SK-MEL-5 (cell line): ENCODE measurements at regions not wholly inside any gene's neighbourhood (a gene's known extent, or its start where the extent isn't known, plus 50 kb on each side); places are given as distances from the start of the nearest gene placed in this dataset.
"Not testable (repeated sequence)": the region's sequence is repeated elsewhere in the genome, so short reads cannot be mapped to it uniquely, and the experiment has no call there.

Experiments used
- DNase-seq: peaks from one replicate; pipeline ENCODE4 v3.0.0-alpha.2; 2016; ENCODE audit warnings: low read depth, low spot score
- in situ Hi-C: cut with HindIII; loops from 2 replicates; pipeline ENCODE4 v1.10.0; 2016; ENCODE audit warnings: low sequenced_read_pairs, high pct_unique_total_duplicates, low pct_unique_long_range_greater_than_20kb

GRCh38 chr3:82424031-82424339, 662.5 kb upstream of the GBE1 start:
- in situ Hi-C loops = no loop called here
- DNase-seq = no peak

- no peak for DNase-seq
- in situ Hi-C loops = no loop called here
Measured at GRCh38 chr3:82423268-82424030, 662.0 kb upstream of the GBE1 start.

DNA sequence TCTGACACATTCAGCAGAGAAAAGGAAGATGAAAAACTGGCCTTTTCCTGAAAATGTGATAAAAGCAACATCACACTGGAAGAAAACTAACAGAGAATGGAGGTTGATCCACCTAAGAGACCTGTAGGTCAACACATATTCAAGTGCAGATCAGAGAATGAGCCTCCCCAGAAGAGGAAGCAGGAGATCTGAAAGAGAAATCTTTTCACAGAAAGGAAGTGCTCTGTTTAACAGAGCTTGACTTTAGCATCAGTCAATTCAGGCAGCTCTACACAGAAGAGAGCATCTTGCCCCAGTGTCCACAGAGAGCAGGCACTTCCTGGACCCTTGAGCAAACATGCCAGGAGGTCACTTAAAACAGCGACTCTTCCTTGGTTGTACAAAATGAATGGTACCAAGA, 655.4 kb upstream of the GBE1 start:
- in situ Hi-C loops = no loop called here
- DNase-seq = no peak

- DNase-seq = no peak
- in situ Hi-C loops = no loop called here
Measured at GRCh38 chr3:82416349-82416748, 654.9 kb upstream of the GBE1 start.

DNA sequence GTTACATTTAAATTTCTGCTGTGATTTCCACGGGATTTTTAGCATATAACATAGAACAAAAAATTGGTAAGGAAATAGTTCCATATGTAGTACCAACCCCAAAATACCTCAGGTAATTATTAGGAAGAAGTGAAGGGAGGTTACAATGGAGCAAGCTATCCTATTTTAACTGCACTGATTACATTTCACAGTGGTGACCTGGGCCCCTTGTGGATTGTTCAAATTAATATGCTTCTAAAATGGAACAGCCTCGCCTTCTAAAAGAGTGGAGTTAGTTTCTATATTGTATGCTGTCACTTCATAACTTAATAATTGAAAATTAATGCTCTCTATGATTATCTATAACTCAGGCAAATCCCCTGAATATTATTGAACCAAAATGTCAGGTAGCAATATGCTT, 651.7 kb upstream of the GBE1 start:
- no peak for DNase-seq
- in situ Hi-C loops = no loop called here

GRCh38 chr3:82410366-82410765, 648.9 kb upstream of the GBE1 start:
- in situ Hi-C loops = no loop called here
- DNase-seq = no peak

GRCh38 chr3:82409842-82410241, 648.4 kb upstream of the GBE1 start:
- no peak for DNase-seq
- in situ Hi-C loops = no loop called here

GRCh38 chr3:82392203-82392775, 630.8 kb upstream of the GBE1 start:
- in situ Hi-C loops = no loop called here
- no peak for DNase-seq

GRCh38 chr3:82390868-82391267, 629.4 kb upstream of the GBE1 start:
- in situ Hi-C loops = no loop called here
- DNase-seq = no peak

- in situ Hi-C loops = no loop called here
- DNase-seq = no peak
Measured at GRCh38 chr3:82386647-82387046, 625.2 kb upstream of the GBE1 start.

GRCh38 chr3:82384181-82384580, 622.7 kb upstream of the GBE1 start:
- in situ Hi-C loops = no loop called here
- DNase-seq = no peak

GRCh38 chr3:82382831-82383230, 621.4 kb upstream of the GBE1 start:
- in situ Hi-C loops = no loop called here
- no peak for DNase-seq

DNA sequence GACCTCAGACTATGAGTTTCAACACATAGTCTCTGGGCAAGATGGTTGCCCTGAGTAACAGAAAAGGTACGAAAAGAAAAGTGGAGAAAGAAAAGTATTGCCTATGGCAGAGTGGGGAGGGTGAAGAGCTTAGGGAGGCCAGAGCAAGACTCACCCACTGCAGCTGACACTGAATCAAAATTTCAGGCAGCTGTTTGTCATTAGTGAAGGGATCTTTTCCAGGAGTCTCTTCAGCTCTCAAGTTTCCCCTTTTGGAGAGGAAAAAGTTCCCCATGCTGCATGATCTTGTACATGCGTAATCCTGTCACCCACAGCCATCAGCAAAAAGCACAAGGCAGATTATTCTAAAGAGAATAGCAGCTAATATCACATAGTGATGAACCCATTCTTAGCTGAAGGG, 616.9 kb upstream of the GBE1 start:
- in situ Hi-C loops = no loop called here
- no peak for DNase-seq

- no peak for DNase-seq
- in situ Hi-C loops = no loop called here
Measured at GRCh38 chr3:82376883-82377282, 615.4 kb upstream of the GBE1 start.

DNA sequence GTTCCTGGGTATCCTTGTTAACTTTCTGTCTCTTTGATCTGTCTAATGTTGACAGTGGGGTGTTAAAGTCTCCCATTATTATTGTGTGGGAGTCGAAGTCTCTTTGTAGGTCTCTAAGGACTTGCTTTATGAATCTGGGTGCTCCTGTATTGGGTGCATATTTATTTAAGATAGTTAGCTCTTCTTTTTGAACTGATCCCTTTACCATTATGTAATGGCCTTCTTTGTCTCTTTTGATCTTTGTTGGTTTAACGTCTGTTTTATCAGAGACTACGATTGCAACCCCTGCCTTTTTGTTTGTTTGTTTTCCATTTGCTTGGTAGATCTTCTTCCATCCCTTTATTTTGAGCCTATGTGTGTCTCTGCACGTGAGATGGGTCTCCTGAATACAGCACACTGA, 612.4 kb upstream of the GBE1 start:
- in situ Hi-C loops, DNase-seq: not testable (repeated sequence)

DNA sequence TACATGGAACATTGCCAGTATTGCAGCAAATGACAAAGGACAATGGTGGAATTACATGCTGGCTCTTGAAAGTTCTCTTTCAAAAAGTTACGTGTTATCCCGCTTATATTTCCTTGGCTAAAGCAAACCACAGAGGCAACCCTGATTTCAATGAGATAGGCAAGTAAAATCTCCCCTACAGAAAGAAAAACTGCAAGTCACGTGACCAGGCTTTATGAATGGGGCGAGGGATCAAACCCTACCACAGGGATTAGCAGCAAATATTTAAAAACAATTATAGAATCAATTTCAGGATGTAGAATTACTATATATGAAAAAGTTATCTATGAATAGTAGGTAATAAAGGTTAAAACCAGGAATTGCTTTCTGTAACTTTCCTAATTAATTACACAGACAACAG, 603.4 kb upstream of the GBE1 start:
- in situ Hi-C loops = no loop called here
- DNase-seq = no peak

DNA sequence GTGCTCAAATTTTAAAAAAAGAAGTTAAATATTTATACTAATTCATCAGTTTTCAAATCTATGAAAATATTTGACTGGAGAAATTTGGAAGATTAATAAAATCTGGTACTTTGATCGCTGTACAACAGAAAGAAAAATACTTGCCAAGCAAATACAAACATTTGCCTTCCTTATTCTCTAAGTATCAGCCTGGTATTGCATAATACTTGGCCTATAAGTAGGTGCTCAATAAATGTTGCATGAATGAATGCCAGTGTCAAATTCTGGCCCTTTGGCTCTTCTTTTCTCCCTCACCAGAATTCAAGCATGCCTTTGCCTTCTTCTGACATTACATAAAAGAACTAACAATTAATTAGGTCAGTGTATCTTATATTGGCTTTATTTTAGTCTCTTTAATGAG, 601.7 kb upstream of the GBE1 start:
- DNase-seq = no peak
- in situ Hi-C loops = no loop called here

- no peak for DNase-seq
Measured at GRCh38 chr3:82355228-82355627, 593.8 kb upstream of the GBE1 start.

DNA sequence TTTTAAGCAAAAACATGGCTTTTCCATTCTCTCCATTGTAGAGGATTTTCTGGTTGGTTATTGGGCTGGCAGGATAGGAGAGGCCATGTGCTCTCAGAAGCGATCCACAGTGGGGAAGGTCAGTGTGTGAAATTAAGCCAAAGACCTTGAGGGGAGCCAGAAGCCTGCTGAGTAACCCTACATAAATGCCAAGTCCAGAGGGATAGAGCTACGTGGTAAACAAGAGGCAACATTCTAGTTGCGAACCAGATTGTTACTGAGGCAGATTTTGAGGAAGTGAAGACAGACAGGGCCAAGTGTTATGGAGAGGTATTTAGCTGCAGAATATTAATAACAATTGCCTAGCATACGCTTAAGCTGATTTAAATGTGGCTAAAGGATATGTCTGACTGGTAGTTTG, 592.8 kb upstream of the GBE1 start:
- DNase-seq = no peak
- in situ Hi-C loops = no loop called here

More at GRCh38 chr3:82355228-82355627, 593.8 kb upstream of the GBE1 start:
- in situ Hi-C loops = no loop called here
